GM23338 (cell line): ENCODE measurements at regions not wholly inside any gene's neighbourhood (a gene's known extent, or its start where the extent isn't known, plus 50 kb on each side); places are given as distances from the start of the nearest gene placed in this dataset.

Source experiments
- CREB1 ChIP-seq: fragments of 250-450 bp; sonication (Bioruptor Pico); IDR thresholded peaks from 2 replicates; pipeline ENCODE4 v1.5.0; 2020; ENCODE audit warnings: low read depth, mild to moderate bottlenecking, moderate library complexity
- EZH2 ChIP-seq: fragments of 200-600 bp; sonication (generic); IDR thresholded peaks from one replicate; pipeline ENCODE4 v1.8.0; 2017; ENCODE audit warnings: antibody characterized with exemption, mild to moderate bottlenecking, low read depth; ENCODE audit not compliant: unreplicated experiment
- EZH2phosphoT487 ChIP-seq: fragments of 200-600 bp; sonication (generic); IDR thresholded peaks from one replicate; pipeline ENCODE4 v1.8.1; 2018; ENCODE audit warnings: antibody characterized with exemption; ENCODE audit not compliant: unreplicated experiment
- POLR2AphosphoS5 ChIP-seq: IDR thresholded peaks from 2 replicates; pipeline ENCODE4 v1.6.1; 2016; ENCODE audit warnings: antibody characterized with exemption, low read depth
- TF ChIP-seq, protein P1 (sequence below), 2 experiments: fragments of 200-600 bp in 1 of 2; sonication (generic) in 1 of 2; conservative IDR thresholded peaks; 2 replicates each; pipeline versions ENCODE4 v1.5.1 to v1.6.1; 2016 to 2017; ENCODE audit warnings: antibody characterized with exemption in 2 of 2, low read depth in 2 of 2, mild to moderate bottlenecking in 2 of 2, moderate library complexity in 1 of 2
- TF ChIP-seq, protein P2 (sequence below): fragments of 250-450 bp; sonication (Bioruptor Pico); IDR thresholded peaks from 2 replicates; pipeline ENCODE4 v1.5.0; 2020; ENCODE audit warnings: mild to moderate bottlenecking, moderate library complexity

GRCh38 chr12:58765653-58766512 lies 154.4 kb downstream of the LRIG3 start:
- TF ChIP-seq EZH2 (no peak), EZH2phosphoT487 (no peak), POLR2AphosphoS5 (no peak), CREB1 (CRISPR knock-in tag) (no peak)
- TF ChIP-seq, protein P1, sequence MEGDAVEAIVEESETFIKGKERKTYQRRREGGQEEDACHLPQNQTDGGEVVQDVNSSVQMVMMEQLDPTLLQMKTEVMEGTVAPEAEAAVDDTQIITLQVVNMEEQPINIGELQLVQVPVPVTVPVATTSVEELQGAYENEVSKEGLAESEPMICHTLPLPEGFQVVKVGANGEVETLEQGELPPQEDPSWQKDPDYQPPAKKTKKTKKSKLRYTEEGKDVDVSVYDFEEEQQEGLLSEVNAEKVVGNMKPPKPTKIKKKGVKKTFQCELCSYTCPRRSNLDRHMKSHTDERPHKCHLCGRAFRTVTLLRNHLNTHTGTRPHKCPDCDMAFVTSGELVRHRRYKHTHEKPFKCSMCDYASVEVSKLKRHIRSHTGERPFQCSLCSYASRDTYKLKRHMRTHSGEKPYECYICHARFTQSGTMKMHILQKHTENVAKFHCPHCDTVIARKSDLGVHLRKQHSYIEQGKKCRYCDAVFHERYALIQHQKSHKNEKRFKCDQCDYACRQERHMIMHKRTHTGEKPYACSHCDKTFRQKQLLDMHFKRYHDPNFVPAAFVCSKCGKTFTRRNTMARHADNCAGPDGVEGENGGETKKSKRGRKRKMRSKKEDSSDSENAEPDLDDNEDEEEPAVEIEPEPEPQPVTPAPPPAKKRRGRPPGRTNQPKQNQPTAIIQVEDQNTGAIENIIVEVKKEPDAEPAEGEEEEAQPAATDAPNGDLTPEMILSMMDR (conservative IDR thresholded peaks at IDR 0.05; ENCODE audit: low read depth in 2 of 2): no peak
- TF ChIP-seq, protein P2, sequence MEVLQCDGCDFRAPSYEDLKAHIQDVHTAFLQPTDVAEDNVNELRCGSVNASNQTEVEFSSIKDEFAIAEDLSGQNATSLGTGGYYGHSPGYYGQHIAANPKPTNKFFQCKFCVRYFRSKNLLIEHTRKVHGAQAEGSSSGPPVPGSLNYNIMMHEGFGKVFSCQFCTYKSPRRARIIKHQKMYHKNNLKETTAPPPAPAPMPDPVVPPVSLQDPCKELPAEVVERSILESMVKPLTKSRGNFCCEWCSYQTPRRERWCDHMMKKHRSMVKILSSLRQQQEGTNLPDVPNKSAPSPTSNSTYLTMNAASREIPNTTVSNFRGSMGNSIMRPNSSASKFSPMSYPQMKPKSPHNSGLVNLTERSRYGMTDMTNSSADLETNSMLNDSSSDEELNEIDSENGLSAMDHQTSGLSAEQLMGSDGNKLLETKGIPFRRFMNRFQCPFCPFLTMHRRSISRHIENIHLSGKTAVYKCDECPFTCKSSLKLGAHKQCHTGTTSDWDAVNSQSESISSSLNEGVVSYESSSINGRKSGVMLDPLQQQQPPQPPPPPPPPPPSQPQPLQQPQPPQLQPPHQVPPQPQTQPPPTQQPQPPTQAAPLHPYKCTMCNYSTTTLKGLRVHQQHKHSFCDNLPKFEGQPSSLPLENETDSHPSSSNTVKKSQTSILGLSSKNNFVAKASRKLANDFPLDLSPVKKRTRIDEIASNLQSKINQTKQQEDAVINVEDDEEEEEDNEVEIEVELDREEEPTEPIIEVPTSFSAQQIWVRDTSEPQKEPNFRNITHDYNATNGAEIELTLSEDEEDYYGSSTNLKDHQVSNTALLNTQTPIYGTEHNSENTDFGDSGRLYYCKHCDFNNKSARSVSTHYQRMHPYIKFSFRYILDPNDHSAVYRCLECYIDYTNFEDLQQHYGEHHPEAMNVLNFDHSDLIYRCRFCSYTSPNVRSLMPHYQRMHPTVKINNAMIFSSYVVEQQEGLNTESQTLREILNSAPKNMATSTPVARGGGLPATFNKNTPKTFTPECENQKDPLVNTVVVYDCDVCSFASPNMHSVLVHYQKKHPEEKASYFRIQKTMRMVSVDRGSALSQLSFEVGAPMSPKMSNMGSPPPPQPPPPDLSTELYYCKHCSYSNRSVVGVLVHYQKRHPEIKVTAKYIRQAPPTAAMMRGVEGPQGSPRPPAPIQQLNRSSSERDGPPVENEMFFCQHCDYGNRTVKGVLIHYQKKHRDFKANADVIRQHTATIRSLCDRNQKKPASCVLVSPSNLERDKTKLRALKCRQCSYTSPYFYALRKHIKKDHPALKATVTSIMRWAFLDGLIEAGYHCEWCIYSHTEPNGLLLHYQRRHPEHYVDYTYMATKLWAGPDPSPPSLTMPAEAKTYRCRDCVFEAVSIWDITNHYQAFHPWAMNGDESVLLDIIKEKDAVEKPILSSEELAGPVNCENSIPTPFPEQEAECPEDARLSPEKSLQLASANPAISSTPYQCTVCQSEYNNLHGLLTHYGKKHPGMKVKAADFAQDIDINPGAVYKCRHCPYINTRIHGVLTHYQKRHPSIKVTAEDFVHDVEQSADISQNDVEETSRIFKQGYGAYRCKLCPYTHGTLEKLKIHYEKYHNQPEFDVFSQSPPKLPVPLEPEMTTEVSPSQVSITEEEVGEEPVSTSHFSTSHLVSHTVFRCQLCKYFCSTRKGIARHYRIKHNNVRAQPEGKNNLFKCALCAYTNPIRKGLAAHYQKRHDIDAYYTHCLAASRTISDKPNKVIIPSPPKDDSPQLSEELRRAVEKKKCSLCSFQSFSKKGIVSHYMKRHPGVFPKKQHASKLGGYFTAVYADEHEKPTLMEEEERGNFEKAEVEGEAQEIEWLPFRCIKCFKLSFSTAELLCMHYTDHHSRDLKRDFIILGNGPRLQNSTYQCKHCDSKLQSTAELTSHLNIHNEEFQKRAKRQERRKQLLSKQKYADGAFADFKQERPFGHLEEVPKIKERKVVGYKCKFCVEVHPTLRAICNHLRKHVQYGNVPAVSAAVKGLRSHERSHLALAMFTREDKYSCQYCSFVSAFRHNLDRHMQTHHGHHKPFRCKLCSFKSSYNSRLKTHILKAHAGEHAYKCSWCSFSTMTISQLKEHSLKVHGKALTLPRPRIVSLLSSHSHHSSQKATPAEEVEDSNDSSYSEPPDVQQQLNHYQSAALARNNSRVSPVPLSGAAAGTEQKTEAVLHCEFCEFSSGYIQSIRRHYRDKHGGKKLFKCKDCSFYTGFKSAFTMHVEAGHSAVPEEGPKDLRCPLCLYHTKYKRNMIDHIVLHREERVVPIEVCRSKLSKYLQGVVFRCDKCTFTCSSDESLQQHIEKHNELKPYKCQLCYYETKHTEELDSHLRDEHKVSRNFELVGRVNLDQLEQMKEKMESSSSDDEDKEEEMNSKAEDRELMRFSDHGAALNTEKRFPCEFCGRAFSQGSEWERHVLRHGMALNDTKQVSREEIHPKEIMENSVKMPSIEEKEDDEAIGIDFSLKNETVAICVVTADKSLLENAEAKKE (CRISPR knock-in tag): no peak
